ENCODE measurements at regions not wholly inside any gene's neighbourhood (a gene's known extent, or its start where the extent isn't known, plus 50 kb on each side); places are given as distances from the start of the nearest gene placed in this dataset.

DNA sequence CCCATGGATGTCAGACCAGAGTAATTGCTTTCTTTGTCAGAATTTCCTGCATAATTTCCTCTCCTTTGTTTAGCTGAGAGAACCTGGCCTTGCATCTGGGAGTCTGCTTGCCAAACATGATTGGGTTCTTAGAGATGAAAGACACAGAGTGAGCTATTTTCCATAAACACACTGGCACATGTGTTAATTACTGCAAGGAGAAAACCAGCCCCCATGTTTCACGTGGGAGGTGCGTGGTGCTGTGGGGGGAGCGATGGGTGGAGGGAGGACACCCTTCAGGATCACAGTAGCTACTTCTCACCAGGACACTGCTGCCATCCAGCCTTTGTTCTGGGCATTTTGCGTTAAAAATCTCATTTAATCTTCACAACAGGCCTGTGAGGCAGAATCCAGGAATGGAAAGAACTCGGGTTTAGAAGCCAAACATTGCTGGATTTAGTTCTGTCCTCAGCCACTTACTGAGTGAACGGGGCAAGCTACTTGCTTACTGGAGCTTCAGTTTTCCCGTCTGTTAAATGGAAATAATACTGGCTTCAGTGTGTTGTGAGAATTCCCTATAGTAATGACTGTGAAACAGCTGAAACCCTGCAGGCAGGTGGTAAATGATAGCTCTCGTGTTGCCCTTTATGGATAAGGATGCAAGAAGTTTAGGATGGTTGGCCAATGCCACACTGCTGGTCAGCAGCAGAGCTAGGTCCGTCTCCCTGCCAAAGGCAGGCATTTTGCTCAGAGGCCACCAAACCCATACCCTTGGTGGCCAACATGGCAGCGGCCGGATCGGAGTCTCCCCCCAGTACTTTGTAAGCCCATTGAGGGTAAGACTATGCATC, 100.1 kb upstream of the ASAP2 start:
- ATAC-seq: no peak
- TF ChIP-seq, protein P1, sequence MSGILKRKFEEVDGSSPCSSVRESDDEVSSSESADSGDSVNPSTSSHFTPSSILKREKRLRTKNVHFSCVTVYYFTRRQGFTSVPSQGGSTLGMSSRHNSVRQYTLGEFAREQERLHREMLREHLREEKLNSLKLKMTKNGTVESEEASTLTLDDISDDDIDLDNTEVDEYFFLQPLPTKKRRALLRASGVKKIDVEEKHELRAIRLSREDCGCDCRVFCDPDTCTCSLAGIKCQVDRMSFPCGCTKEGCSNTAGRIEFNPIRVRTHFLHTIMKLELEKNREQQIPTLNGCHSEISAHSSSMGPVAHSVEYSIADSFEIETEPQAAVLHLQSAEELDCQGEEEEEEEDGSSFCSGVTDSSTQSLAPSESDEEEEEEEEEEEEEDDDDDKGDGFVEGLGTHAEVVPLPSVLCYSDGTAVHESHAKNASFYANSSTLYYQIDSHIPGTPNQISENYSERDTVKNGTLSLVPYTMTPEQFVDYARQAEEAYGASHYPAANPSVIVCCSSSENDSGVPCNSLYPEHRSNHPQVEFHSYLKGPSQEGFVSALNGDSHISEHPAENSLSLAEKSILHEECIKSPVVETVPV (CRISPR knock-in tag; IDR thresholded peaks at IDR 0.05): no peak
- TF ChIP-seq ZNF565 (CRISPR knock-in tag; conservative IDR thresholded peaks at IDR 0.05; ENCODE audit: low read depth) (no peak), ZFP30 (CRISPR knock-in tag; IDR thresholded peaks at IDR 0.05) (no peak), OSR1 (CRISPR knock-in tag; IDR thresholded peaks at IDR 0.05) (no peak), ZNF8 (CRISPR knock-in tag; IDR thresholded peaks at IDR 0.05) (no peak), ISL1 (CRISPR knock-in tag; IDR thresholded peaks at IDR 0.05) (no peak), BACH2 (CRISPR knock-in tag; IDR thresholded peaks at IDR 0.05; ENCODE audit: borderline replicate concordance) (no peak), ESRRG (CRISPR knock-in tag; IDR thresholded peaks at IDR 0.05) (no peak), ZC3H10 (CRISPR knock-in tag; IDR thresholded peaks at IDR 0.05) (no peak), ZNF70 (CRISPR knock-in tag; IDR thresholded peaks at IDR 0.05) (no peak), TCF4 (CRISPR knock-in tag; IDR thresholded peaks at IDR 0.05; ENCODE audit: borderline replicate concordance) (no peak), RARB (CRISPR knock-in tag; IDR thresholded peaks at IDR 0.05) (no peak), SNAI2 (CRISPR knock-in tag; IDR thresholded peaks at IDR 0.05) (no peak), GLIS3 (CRISPR knock-in tag; IDR thresholded peaks at IDR 0.05) (no peak), ZFP3 (CRISPR knock-in tag; IDR thresholded peaks at IDR 0.05) (no peak)
- TF ChIP-seq, protein P2, sequence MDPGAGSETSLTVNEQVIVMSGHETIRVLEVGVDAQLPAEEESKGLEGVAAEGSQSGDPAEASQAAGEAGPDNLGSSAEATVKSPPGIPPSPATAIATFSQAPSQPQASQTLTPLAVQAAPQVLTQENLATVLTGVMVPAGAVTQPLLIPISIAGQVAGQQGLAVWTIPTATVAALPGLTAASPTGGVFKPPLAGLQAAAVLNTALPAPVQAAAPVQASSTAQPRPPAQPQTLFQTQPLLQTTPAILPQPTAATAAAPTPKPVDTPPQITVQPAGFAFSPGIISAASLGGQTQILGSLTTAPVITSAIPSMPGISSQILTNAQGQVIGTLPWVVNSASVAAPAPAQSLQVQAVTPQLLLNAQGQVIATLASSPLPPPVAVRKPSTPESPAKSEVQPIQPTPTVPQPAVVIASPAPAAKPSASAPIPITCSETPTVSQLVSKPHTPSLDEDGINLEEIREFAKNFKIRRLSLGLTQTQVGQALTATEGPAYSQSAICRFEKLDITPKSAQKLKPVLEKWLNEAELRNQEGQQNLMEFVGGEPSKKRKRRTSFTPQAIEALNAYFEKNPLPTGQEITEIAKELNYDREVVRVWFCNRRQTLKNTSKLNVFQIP (CRISPR knock-in tag; IDR thresholded peaks at IDR 0.05; ENCODE audit: borderline replicate concordance, low read depth): no peak
- TF ChIP-seq, protein P3, sequence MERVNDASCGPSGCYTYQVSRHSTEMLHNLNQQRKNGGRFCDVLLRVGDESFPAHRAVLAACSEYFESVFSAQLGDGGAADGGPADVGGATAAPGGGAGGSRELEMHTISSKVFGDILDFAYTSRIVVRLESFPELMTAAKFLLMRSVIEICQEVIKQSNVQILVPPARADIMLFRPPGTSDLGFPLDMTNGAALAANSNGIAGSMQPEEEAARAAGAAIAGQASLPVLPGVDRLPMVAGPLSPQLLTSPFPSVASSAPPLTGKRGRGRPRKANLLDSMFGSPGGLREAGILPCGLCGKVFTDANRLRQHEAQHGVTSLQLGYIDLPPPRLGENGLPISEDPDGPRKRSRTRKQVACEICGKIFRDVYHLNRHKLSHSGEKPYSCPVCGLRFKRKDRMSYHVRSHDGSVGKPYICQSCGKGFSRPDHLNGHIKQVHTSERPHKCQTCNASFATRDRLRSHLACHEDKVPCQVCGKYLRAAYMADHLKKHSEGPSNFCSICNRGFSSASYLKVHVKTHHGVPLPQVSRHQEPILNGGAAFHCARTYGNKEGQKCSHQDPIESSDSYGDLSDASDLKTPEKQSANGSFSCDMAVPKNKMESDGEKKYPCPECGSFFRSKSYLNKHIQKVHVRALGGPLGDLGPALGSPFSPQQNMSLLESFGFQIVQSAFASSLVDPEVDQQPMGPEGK (CRISPR knock-in tag; IDR thresholded peaks at IDR 0.05; ENCODE audit: borderline replicate concordance): no peak

DNA sequence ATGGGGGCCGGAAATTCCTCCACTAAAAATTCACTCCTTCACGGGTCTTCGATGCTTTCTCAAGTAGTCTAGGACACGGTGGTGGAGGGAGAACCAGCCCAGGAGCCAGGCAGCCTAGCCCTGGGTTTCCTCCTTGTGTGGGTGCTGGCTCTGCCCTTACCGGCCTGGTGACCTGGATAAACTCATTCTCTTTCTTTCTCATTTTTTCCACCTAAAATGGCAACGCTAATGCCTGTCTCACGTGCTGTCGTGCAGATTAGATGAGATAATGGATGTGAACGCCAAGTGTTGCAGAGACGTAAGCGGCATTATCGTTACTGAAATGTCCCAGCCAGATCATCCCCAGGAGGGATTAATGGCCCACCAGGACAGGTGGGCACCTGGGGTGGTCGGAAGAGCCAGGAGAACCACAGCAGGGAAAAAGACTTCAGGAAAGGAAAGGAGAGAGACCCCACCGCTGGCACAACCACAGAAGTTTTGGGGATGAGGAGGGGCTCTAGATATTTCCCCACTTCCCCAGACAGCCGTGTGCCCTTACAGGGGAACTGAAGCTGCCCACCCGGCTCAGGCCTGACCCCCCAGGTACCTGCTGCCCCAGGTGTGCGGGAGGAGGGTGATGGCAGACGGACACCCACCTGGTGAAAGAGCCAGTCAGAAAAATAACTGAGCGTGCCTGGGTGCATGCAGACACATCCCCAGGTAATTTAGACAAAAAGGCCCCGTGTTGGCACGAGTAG, 100.8 kb upstream of the ASAP2 start:
- ATAC-seq: no peak
- TF ChIP-seq TOX (CRISPR knock-in tag; IDR thresholded peaks at IDR 0.05; ENCODE audit: borderline replicate concordance) (no peak), BACH2 (CRISPR knock-in tag; IDR thresholded peaks at IDR 0.05; ENCODE audit: borderline replicate concordance) (no peak), ISL1 (CRISPR knock-in tag; IDR thresholded peaks at IDR 0.05) (no peak), ARNTL (CRISPR knock-in tag; IDR thresholded peaks at IDR 0.05; ENCODE audit: borderline replicate concordance, low read depth) (no peak), OSR1 (CRISPR knock-in tag; IDR thresholded peaks at IDR 0.05) (no peak)
- TF ChIP-seq, protein P4, sequence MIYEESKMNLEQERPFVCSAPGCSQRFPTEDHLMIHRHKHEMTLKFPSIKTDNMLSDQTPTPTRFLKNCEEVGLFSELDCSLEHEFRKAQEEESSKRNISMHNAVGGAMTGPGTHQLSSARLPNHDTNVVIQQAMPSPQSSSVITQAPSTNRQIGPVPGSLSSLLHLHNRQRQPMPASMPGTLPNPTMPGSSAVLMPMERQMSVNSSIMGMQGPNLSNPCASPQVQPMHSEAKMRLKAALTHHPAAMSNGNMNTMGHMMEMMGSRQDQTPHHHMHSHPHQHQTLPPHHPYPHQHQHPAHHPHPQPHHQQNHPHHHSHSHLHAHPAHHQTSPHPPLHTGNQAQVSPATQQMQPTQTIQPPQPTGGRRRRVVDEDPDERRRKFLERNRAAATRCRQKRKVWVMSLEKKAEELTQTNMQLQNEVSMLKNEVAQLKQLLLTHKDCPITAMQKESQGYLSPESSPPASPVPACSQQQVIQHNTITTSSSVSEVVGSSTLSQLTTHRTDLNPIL (CRISPR knock-in tag; IDR thresholded peaks at IDR 0.05; ENCODE audit: low read depth): no peak
- TF ChIP-seq, protein P3 (CRISPR knock-in tag; IDR thresholded peaks at IDR 0.05; ENCODE audit: borderline replicate concordance): no peak
- TF ChIP-seq, protein P5, sequence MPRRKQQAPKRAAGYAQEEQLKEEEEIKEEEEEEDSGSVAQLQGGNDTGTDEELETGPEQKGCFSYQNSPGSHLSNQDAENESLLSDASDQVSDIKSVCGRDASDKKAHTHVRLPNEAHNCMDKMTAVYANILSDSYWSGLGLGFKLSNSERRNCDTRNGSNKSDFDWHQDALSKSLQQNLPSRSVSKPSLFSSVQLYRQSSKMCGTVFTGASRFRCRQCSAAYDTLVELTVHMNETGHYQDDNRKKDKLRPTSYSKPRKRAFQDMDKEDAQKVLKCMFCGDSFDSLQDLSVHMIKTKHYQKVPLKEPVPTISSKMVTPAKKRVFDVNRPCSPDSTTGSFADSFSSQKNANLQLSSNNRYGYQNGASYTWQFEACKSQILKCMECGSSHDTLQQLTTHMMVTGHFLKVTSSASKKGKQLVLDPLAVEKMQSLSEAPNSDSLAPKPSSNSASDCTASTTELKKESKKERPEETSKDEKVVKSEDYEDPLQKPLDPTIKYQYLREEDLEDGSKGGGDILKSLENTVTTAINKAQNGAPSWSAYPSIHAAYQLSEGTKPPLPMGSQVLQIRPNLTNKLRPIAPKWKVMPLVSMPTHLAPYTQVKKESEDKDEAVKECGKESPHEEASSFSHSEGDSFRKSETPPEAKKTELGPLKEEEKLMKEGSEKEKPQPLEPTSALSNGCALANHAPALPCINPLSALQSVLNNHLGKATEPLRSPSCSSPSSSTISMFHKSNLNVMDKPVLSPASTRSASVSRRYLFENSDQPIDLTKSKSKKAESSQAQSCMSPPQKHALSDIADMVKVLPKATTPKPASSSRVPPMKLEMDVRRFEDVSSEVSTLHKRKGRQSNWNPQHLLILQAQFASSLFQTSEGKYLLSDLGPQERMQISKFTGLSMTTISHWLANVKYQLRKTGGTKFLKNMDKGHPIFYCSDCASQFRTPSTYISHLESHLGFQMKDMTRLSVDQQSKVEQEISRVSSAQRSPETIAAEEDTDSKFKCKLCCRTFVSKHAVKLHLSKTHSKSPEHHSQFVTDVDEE (CRISPR knock-in tag; IDR thresholded peaks at IDR 0.05): no peak
